AG04450 (cell line): ENCODE measurements at regions not wholly inside any gene's neighbourhood (a gene's known extent, or its start where the extent isn't known, plus 50 kb on each side); places are given as distances from the start of the nearest gene placed in this dataset.

ENCODE experiments used
- CTCF ChIA-PET: fragments of 300-600, 350-600 bp; formaldehyde crosslinking; extraction: SDS; loops from one replicate; lab custom pipeline; 2022; ENCODE audit warnings: antibody characterized with exemption, inconsistent platforms; lab: Charles Lee
- POLR2A ChIA-PET: fragments of 350-600 bp; formaldehyde crosslinking; extraction: SDS; loops from one replicate; lab custom pipeline; 2021; ENCODE audit warnings: antibody characterized with exemption, inconsistent platforms; lab: Yijun Ruan, JAX
- DNase-seq: peaks from one replicate; pipeline ENCODE4 v3.0.0-alpha.2; 2011; ENCODE audit warnings: low read depth, low spot score
- H3K27ac ChIP-seq: one replicate; pipeline ENCODE4 v1.5.1; 2012; ENCODE audit warnings: low read depth, low read length, control low read depth
- H3K27me3 ChIP-seq: one replicate; pipeline ENCODE4 v1.6.0; 2012; ENCODE audit warnings: low read length; ENCODE audit not compliant: control insufficient read depth, insufficient read depth
- H3K4me3 ChIP-seq: 2 replicates; pipeline ENCODE4 v1.5.1; 2011; ENCODE audit warnings: mild to moderate bottlenecking, low read depth, low read length, control low read depth
- H3K9me3 ChIP-seq: 2 replicates; pipeline ENCODE4 v1.5.1; 2012; ENCODE audit warnings: low read length; ENCODE audit not compliant: control insufficient read depth, insufficient read depth
- CTCF ChIP-seq: IDR thresholded peaks from 2 replicates; pipeline ENCODE4 v1.5.1; 2011; ENCODE audit warnings: low read depth, low read length, control low read depth, inconsistent platforms

GRCh38 chr5:15374886-15375285 is 125.1 kb upstream of the FBXL7 start:
- no peak for DNase-seq
- TF ChIP-seq CTCF: no peak
- ChIA-PET CTCF (no interaction called here), POLR2A (no interaction called here)
- no peaks in the 10 kb centered on the region for H3K9me3 ChIP-seq
- H3K4me3 ChIP-seq: no peak overlapping the region
- H3K27ac ChIP-seq: no peak overlapping the region
- H3K27me3 ChIP-seq: no peaks in the 10 kb centered on the region

- ChIA-PET CTCF (no interaction called here), POLR2A (no interaction called here)
- Histone ChIP-seq H3K4me3 (no peak overlapping the region), H3K27ac (no peak overlapping the region), H3K27me3 (no peaks in the 10 kb centered on the region), H3K9me3 (no peaks in the 10 kb centered on the region)
- DNase-seq: no peak
- TF ChIP-seq CTCF: no peak
Measured at GRCh38 chr5:15373151-15373550, 126.8 kb upstream of the FBXL7 start.

GRCh38 chr5:15371184-15371583 is 128.8 kb upstream of the FBXL7 start:
- DNase-seq: no peak
- Histone ChIP-seq H3K27ac (no peak overlapping the region), H3K4me3 (no peak overlapping the region), H3K9me3 (no peaks in the 10 kb centered on the region), H3K27me3 (no peaks in the 10 kb centered on the region)
- no peak for TF ChIP-seq CTCF
- POLR2A ChIA-PET: no interaction called here
- CTCF ChIA-PET: no interaction called here

GRCh38 chr5:15368835-15369234 is 131.1 kb upstream of the FBXL7 start:
- TF ChIP-seq CTCF: no peak
- no peaks in the 10 kb centered on the region for H3K9me3 ChIP-seq
- ChIA-PET POLR2A (no interaction called here), CTCF (no interaction called here)
- no peaks in the 10 kb centered on the region for H3K27me3 ChIP-seq
- no peak overlapping the region for H3K4me3 ChIP-seq
- H3K27ac ChIP-seq: no peak overlapping the region
- DNase-seq: no peak

GRCh38 chr5:15367489-15367888 is 132.5 kb upstream of the FBXL7 start:
- DNase-seq: no peak
- no peak overlapping the region for H3K27ac ChIP-seq
- H3K27me3 ChIP-seq: no peaks in the 10 kb centered on the region
- POLR2A ChIA-PET: no interaction called here
- no peaks in the 10 kb centered on the region for H3K9me3 ChIP-seq
- TF ChIP-seq CTCF: no peak
- H3K4me3 ChIP-seq: no peak overlapping the region
- CTCF ChIA-PET: no interaction called here
